Mammary epithelial cell (primary cell): ENCODE measurements at regions not wholly inside any gene's neighbourhood (a gene's known extent, or its start where the extent isn't known, plus 50 kb on each side); places are given as distances from the start of the nearest gene placed in this dataset.

Experiments used
- CTCF ChIP-seq, 2 donors: IDR thresholded peaks in 1 of 2; conservative IDR thresholded peaks in 1 of 2; 2 replicates each; pipeline ENCODE4 v1.5.1; 2011 to 2012; ENCODE audit warnings: inconsistent platforms in 2 of 2, low read length in 2 of 2, mild to moderate bottlenecking in 2 of 2, control low read depth in 1 of 2, low read depth in 1 of 2; ENCODE audit not compliant: insufficient read depth in 1 of 2; ENCODE audit errors: extremely low read depth in 1 of 2
- EZH2 ChIP-seq: IDR thresholded peaks from 2 replicates; pipeline ENCODE4 v1.6.1; 2012; ENCODE audit warnings: low read length, inconsistent platforms, borderline replicate concordance

GRCh38 chr9:12469084-12469483 is 224.1 kb upstream of the TYRP1 start:
- TF ChIP-seq CTCF (conservative IDR thresholded peaks at IDR 0.05 in 1 of 2, IDR thresholded peaks at IDR 0.05 in 1 of 2; ENCODE audit: extremely low read depth in 1 of 2, insufficient read depth in 1 of 2, low read depth in 1 of 2, low read length in 2 of 2) (no peak), EZH2 (no peak)
